CD4-positive, alpha-beta T cell (primary cell): ENCODE measurements at regions not wholly inside any gene's neighbourhood (a gene's known extent, or its start where the extent isn't known, plus 50 kb on each side); places are given as distances from the start of the nearest gene placed in this dataset.

ENCODE experiments used
- ATAC-seq: fragments of 200-7000 bp; cut with Tn5 transposase; one replicate; pipeline ENCODE4 v1.10.0; 2022; ENCODE audit warnings: mild to moderate bottlenecking; ENCODE audit not compliant: poor library complexity
- CTCF ChIA-PET: fragments of 350-600 bp; sonication (Branson Sonifier 250); formaldehyde crosslinking; loops from one replicate; lab custom pipeline; 2021; ENCODE audit warnings: antibody characterized with exemption, inconsistent platforms; lab: Charles Lee
- POLR2A ChIA-PET: fragments of 350-600 bp; sonication (Branson Sonifier 250); formaldehyde crosslinking; loops from one replicate; lab custom pipeline; 2021; ENCODE audit warnings: antibody characterized with exemption, inconsistent platforms; lab: Charles Lee
- DNase-seq, 14 experiments: peaks; one replicate each; pipeline ENCODE4 v3.0.0-alpha.2; 2013 to 2020; ENCODE audit warnings: mixed read lengths in 2 of 14
- H3K27ac ChIP-seq, 2 donors: one replicate each; pipeline versions ENCODE4 v1.5.1 to v1.7.0; 2013; ENCODE audit warnings: low read length in 2 of 2, low read depth in 1 of 2, mild to moderate bottlenecking in 1 of 2
- H3K27me3 ChIP-seq, 2 experiments: 1 replicate in 1 of 2; 2 replicates in 1 of 2; pipeline versions ENCODE4 v1.6.1 to v1.7.0; 2013; ENCODE audit warnings: low read length in 2 of 2, control low read depth in 1 of 2, mild to moderate bottlenecking in 1 of 2, moderate library complexity in 1 of 2; ENCODE audit not compliant: insufficient read depth in 2 of 2, control insufficient read depth in 1 of 2
- H3K36me3 ChIP-seq: one replicate; pipeline ENCODE4 v1.6.1; 2013; ENCODE audit warnings: low read length, control low read depth; ENCODE audit not compliant: insufficient read depth
- H3K4me1 ChIP-seq: one replicate; pipeline ENCODE4 v1.6.1; 2013; ENCODE audit warnings: low read length, control low read depth; ENCODE audit not compliant: insufficient read depth
- H3K4me3 ChIP-seq: one replicate; pipeline ENCODE4 v1.5.1; 2013; ENCODE audit warnings: mild to moderate bottlenecking, low read length, moderate library complexity
- H3K9me3 ChIP-seq, 2 experiments: 1 replicate in 1 of 2; 2 replicates in 1 of 2; pipeline versions ENCODE4 v1.6.1 to v1.7.0; 2013; ENCODE audit warnings: low read length in 2 of 2, mild to moderate bottlenecking in 2 of 2, control low read depth in 1 of 2, moderate library complexity in 1 of 2; ENCODE audit not compliant: control insufficient read depth in 1 of 2, insufficient read depth in 1 of 2
- H3K27ac Mint-ChIP-seq: one replicate; pipeline ENCODE4 v1.8.0; 2020; ENCODE audit warnings: mixed read lengths
- H3K27me3 Mint-ChIP-seq: one replicate; pipeline ENCODE4 v1.8.0; 2021; ENCODE audit warnings: mixed read lengths
- H3K36me3 Mint-ChIP-seq: one replicate; pipeline ENCODE4 v1.8.0; 2021; ENCODE audit warnings: low read depth, mixed read lengths
- H3K4me1 Mint-ChIP-seq: one replicate; pipeline ENCODE4 v1.8.0; 2021; ENCODE audit warnings: low read depth, mixed read lengths
- H3K4me3 Mint-ChIP-seq: one replicate; pipeline ENCODE4 v1.8.0; 2020; ENCODE audit warnings: mild to moderate bottlenecking, mixed read lengths
- H3K9me3 Mint-ChIP-seq: one replicate; pipeline ENCODE4 v1.8.0; 2020; ENCODE audit warnings: mixed read lengths
- CTCF ChIP-seq: fragments of 200-600 bp; IDR thresholded peaks from one replicate; pipeline ENCODE4 v1.8.0; 2022; ENCODE audit warnings: antibody characterized with exemption, mild to moderate bottlenecking
- intact Hi-C, 2 experiments: fragments of 100-400 bp; cut with DNase I in 1 of 2; cut with micrococcal nuclease in 1 of 2; formaldehyde crosslinking; loops; one replicate each; pipeline versions ENCODE4 v1.15.1 to v1.9.0; 2023 to 2025; cut with DNase I, micrococcal nuclease

- POLR2A ChIA-PET, result no interaction called here
- no peaks in the 10 kb centered on the region for H3K4me1 Mint-ChIP-seq
- CTCF ChIA-PET, result no interaction called here
- intact Hi-C loops, result no loop called here
- no peak for DNase-seq
- H3K27me3 Mint-ChIP-seq, result peaks cover 12% of the 10 kb centered on the region
- H3K9me3 ChIP-seq, result no peaks in the 10 kb centered on the region
- TF ChIP-seq CTCF, result no peak
- H3K27ac Mint-ChIP-seq, result no peak overlapping the region
- H3K9me3 Mint-ChIP-seq, result no peaks in the 10 kb centered on the region
- H3K36me3 Mint-ChIP-seq, result no peaks in the 10 kb centered on the region
- H3K4me1 ChIP-seq, result no peaks in the 10 kb centered on the region
- H3K4me3 Mint-ChIP-seq, result no peak overlapping the region
- H3K4me3 ChIP-seq, result no peak overlapping the region
- no peaks in the 10 kb centered on the region for H3K36me3 ChIP-seq
- H3K27ac ChIP-seq, result no peak overlapping the region
- no peaks in the 10 kb centered on the region for H3K27me3 ChIP-seq
- no peak for ATAC-seq
These were observed 207.1 kb upstream of the PTGFR start for GRCh38 chr1:78283691-78284090.

- Histone ChIP-seq H3K27ac (no peak overlapping the region), H3K4me1 (no peaks in the 10 kb centered on the region), H3K9me3 (no peaks in the 10 kb centered on the region), H3K36me3 (no peaks in the 10 kb centered on the region), H3K4me3 (no peak overlapping the region), H3K27me3 (no peaks in the 10 kb centered on the region)
- H3K4me3 Mint-ChIP-seq, result no peak overlapping the region
- ChIA-PET CTCF (no interaction called here), POLR2A (no interaction called here)
- no peak overlapping the region for H3K27ac Mint-ChIP-seq
- no peak for DNase-seq
- no peaks in the 10 kb centered on the region for H3K4me1 Mint-ChIP-seq
- intact Hi-C loops, result no loop called here
- ATAC-seq, result no peak
- no peaks in the 10 kb centered on the region for H3K9me3 Mint-ChIP-seq
- H3K36me3 Mint-ChIP-seq, result no peaks in the 10 kb centered on the region
- TF ChIP-seq CTCF, result no peak
- H3K27me3 Mint-ChIP-seq, result peaks cover 12% of the 10 kb centered on the region
These were observed 206.4 kb upstream of the PTGFR start for GRCh38 chr1:78284354-78284753.

GRCh38 chr1:78286686-78287085 lies 204.1 kb upstream of the PTGFR start:
- Mint-ChIP-seq H3K27me3 (peaks cover 12% of the 10 kb centered on the region), H3K27ac (no peak overlapping the region), H3K36me3 (no peaks in the 10 kb centered on the region), H3K9me3 (no peaks in the 10 kb centered on the region), H3K4me1 (no peaks in the 10 kb centered on the region), H3K4me3 (no peak overlapping the region)
- Histone ChIP-seq H3K36me3 (no peaks in the 10 kb centered on the region), H3K4me1 (no peaks in the 10 kb centered on the region), H3K27me3 (no peaks in the 10 kb centered on the region), H3K27ac (no peak overlapping the region), H3K9me3 (no peaks in the 10 kb centered on the region), H3K4me3 (no peak overlapping the region)
- ChIA-PET CTCF (no interaction called here), POLR2A (no interaction called here)
- ATAC-seq (no peak), DNase-seq (no peak)
- TF ChIP-seq CTCF, result no peak
- intact Hi-C loops, result no loop called here
